ENCODE measurements at regions not wholly inside any gene's neighbourhood (a gene's known extent, or its start where the extent isn't known, plus 50 kb on each side); places are given as distances from the start of the nearest gene placed in this dataset.

DNA sequence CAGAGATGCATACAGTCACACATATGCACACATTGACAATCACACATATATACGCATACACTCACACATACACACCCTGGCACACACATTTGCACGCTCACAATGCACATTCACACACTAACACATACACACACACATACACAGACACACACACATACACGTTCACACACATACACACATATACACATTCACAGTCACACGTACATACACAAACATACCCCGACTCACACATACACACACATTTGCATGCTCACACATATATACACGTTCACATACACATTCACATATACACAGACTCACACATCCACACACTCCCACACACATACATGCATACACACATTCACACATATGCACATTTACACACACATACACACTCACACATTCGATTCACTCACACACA is 366.8 kb upstream of the ID4 start:
- peak; percentile 22; the same call in 1 of the 2 replicates for TF ChIP-seq TARDBP (IDR thresholded peaks at IDR 0.05)
- TF ChIP-seq FOXM1 (IDR thresholded peaks at IDR 0.05; ENCODE audit: borderline replicate concordance) = no peak
- no peak for TF ChIP-seq SUZ12 (IDR thresholded peaks at IDR 0.05)
- no peak for TF ChIP-seq BHLHE40 (IDR thresholded peaks at IDR 0.05; ENCODE audit: borderline replicate concordance)

Data from HEK293T (cell line).